SK-N-SH treated with all-trans-retinoic acid at 6 μM for 48 hours (cell line): ENCODE measurements at regions not wholly inside any gene's neighbourhood (a gene's known extent, or its start where the extent isn't known, plus 50 kb on each side); places are given as distances from the start of the nearest gene placed in this dataset.

ENCODE experiments used
- ATAC-seq: fragments of 200-7000 bp; cut with Tn5 transposase; 3 replicates; pipeline ENCODE4 v1.9.1; 2020; ENCODE audit warnings: mild to moderate bottlenecking, moderate library complexity
- ARNTL ChIP-seq: fragments of 450-650 bp; formaldehyde crosslinking; IDR thresholded peaks from 2 replicates; pipeline ENCODE4 v1.5.0; 2020; ENCODE audit warnings: low read depth, mild to moderate bottlenecking, moderate library complexity, borderline replicate concordance
- BACH2 ChIP-seq: fragments of 250-450 bp; sonication (Bioruptor Pico); IDR thresholded peaks from 2 replicates; pipeline ENCODE4 v1.9.0; 2021; ENCODE audit warnings: mild to moderate bottlenecking, borderline replicate concordance
- CREB5 ChIP-seq: fragments of 250-450 bp; sonication (Bioruptor Pico); IDR thresholded peaks from 2 replicates; pipeline ENCODE4 v1.5.1; 2020; ENCODE audit warnings: low read depth, mild to moderate bottlenecking, moderate library complexity
- CSDC2 ChIP-seq: fragments of 250-450 bp; sonication (Bioruptor Pico); IDR thresholded peaks from 2 replicates; pipeline ENCODE4 v1.5.0; 2020; ENCODE audit warnings: mild to moderate bottlenecking, moderate library complexity
- CSRNP3 ChIP-seq: fragments of 250-450 bp; sonication (Bioruptor Pico); IDR thresholded peaks from 2 replicates; pipeline ENCODE4 v1.5.1; 2021; ENCODE audit warnings: mild to moderate bottlenecking, moderate library complexity
- ESRRG ChIP-seq: fragments of 250-450 bp; sonication (Bioruptor Pico); IDR thresholded peaks from 2 replicates; pipeline ENCODE4 v1.6.1; 2021; ENCODE audit warnings: mild to moderate bottlenecking
- GLIS3 ChIP-seq: fragments of 250-450 bp; sonication (Bioruptor Pico); IDR thresholded peaks from 2 replicates; pipeline ENCODE4 v1.5.0; 2020; ENCODE audit warnings: mild to moderate bottlenecking, moderate library complexity
- ISL1 ChIP-seq: fragments of 250-450 bp; sonication (Bioruptor Pico); IDR thresholded peaks from 2 replicates; pipeline ENCODE4 v2.1.2; 2022; ENCODE audit warnings: mild to moderate bottlenecking, moderate library complexity
- PATZ1 ChIP-seq: fragments of 250-450 bp; sonication (Bioruptor Pico); IDR thresholded peaks from 2 replicates; pipeline ENCODE4 v1.8.0; 2020; ENCODE audit warnings: mild to moderate bottlenecking, moderate library complexity, borderline replicate concordance
- POU6F1 ChIP-seq: fragments of 250-450 bp; sonication (Bioruptor Pico); IDR thresholded peaks from 2 replicates; pipeline ENCODE4 v1.8.0; 2021; ENCODE audit warnings: low read depth, mild to moderate bottlenecking, moderate library complexity, borderline replicate concordance
- PPARA ChIP-seq: fragments of 250-450 bp; sonication (Bioruptor Pico); IDR thresholded peaks from 2 replicates; pipeline ENCODE4 v1.5.0; 2020; ENCODE audit warnings: mild to moderate bottlenecking, borderline replicate concordance
- RARB ChIP-seq: fragments of 250-450 bp; sonication (Bioruptor Pico); IDR thresholded peaks from 2 replicates; pipeline ENCODE4 v1.8.0; 2021; ENCODE audit warnings: mild to moderate bottlenecking, moderate library complexity
- TCF4 ChIP-seq: fragments of 250-450 bp; sonication (Bioruptor Pico); IDR thresholded peaks from 2 replicates; pipeline ENCODE4 v1.8.0; 2021; ENCODE audit warnings: mild to moderate bottlenecking, moderate library complexity, borderline replicate concordance
- TOX ChIP-seq: fragments of 250-450 bp; sonication (Bioruptor Pico); IDR thresholded peaks from 2 replicates; pipeline ENCODE4 v1.8.0; 2021; ENCODE audit warnings: mild to moderate bottlenecking, moderate library complexity, borderline replicate concordance
- TSHZ2 ChIP-seq: fragments of 250-450 bp; sonication (Bioruptor Pico); IDR thresholded peaks from 2 replicates; pipeline ENCODE4 v1.5.0; 2020; ENCODE audit warnings: mild to moderate bottlenecking, moderate library complexity
- ZC3H10 ChIP-seq: fragments of 250-450 bp; sonication (Bioruptor Pico); IDR thresholded peaks from 2 replicates; pipeline ENCODE4 v1.5.1; 2021; ENCODE audit warnings: mild to moderate bottlenecking, moderate library complexity
- ZFP3 ChIP-seq: fragments of 250-450 bp; sonication (Bioruptor Pico); IDR thresholded peaks from 2 replicates; pipeline ENCODE4 v1.5.0; 2020; ENCODE audit warnings: mild to moderate bottlenecking, moderate library complexity
- ZFP30 ChIP-seq: fragments of 450-650 bp; formaldehyde crosslinking; IDR thresholded peaks from 2 replicates; pipeline ENCODE4 v1.5.0; 2022; ENCODE audit warnings: mild to moderate bottlenecking, moderate library complexity
- ZNF565 ChIP-seq: fragments of 450-650 bp; formaldehyde crosslinking; conservative IDR thresholded peaks from 2 replicates; pipeline ENCODE4 v1.5.0; 2020; ENCODE audit warnings: low read depth, mild to moderate bottlenecking, moderate library complexity
- ZNF70 ChIP-seq: fragments of 450-650 bp; formaldehyde crosslinking; IDR thresholded peaks from 2 replicates; pipeline ENCODE4 v1.5.0; 2020; ENCODE audit warnings: mild to moderate bottlenecking, moderate library complexity
- ZNF8 ChIP-seq: fragments of 450-650 bp; formaldehyde crosslinking; IDR thresholded peaks from 2 replicates; pipeline ENCODE4 v1.5.0; 2020; ENCODE audit warnings: mild to moderate bottlenecking, moderate library complexity

- no peak for TF ChIP-seq CSDC2 (CRISPR knock-in tag)
- no peak for TF ChIP-seq ARNTL (CRISPR knock-in tag)
- TF ChIP-seq ISL1 (CRISPR knock-in tag): no peak
- no peak for TF ChIP-seq BACH2 (CRISPR knock-in tag)
- TF ChIP-seq PATZ1 (CRISPR knock-in tag): no peak
- no peak for TF ChIP-seq ESRRG (CRISPR knock-in tag)
- no peak for TF ChIP-seq ZC3H10 (CRISPR knock-in tag)
- TF ChIP-seq ZFP30: no peak
- no peak for TF ChIP-seq ZNF8
- no peak for TF ChIP-seq PPARA
- no peak for TF ChIP-seq TCF4 (CRISPR knock-in tag)
- TF ChIP-seq ZNF70 (CRISPR knock-in tag): no peak
- no peak for TF ChIP-seq TSHZ2 (CRISPR knock-in tag)
- TF ChIP-seq CSRNP3 (CRISPR knock-in tag): no peak
- ATAC-seq: no peak
These were observed 1841.9 kb downstream of the STIM2 start for GRCh38 chr4:28702571-28702970.

- no peak for ATAC-seq
- TF ChIP-seq CREB5 (CRISPR knock-in tag) (no peak), ARNTL (CRISPR knock-in tag) (no peak), POU6F1 (no peak), GLIS3 (CRISPR knock-in tag) (no peak), ESRRG (CRISPR knock-in tag) (no peak), PPARA (no peak), ZFP30 (no peak), ZNF565 (CRISPR knock-in tag) (no peak), PATZ1 (CRISPR knock-in tag) (no peak), ISL1 (CRISPR knock-in tag) (no peak), TSHZ2 (CRISPR knock-in tag) (no peak), ZC3H10 (CRISPR knock-in tag) (no peak), CSDC2 (CRISPR knock-in tag) (no peak), TOX (CRISPR knock-in tag) (no peak), ZNF70 (CRISPR knock-in tag) (no peak), ZFP3 (CRISPR knock-in tag) (no peak), RARB (CRISPR knock-in tag) (no peak)
These were observed 1849.2 kb downstream of the STIM2 start for GRCh38 chr4:28709891-28710290.
